AG09319 (cell line): ENCODE measurements at regions not wholly inside any gene's neighbourhood (a gene's known extent, or its start where the extent isn't known, plus 50 kb on each side); places are given as distances from the start of the nearest gene placed in this dataset.

Experiments used
- DNase-seq: peaks from one replicate; pipeline ENCODE4 v3.0.0-alpha.2; 2010; ENCODE audit warnings: low read depth; ENCODE audit errors: extremely low read depth
- CTCF ChIP-seq: IDR thresholded peaks from 2 replicates; pipeline ENCODE4 v1.5.1; 2011; ENCODE audit warnings: low read depth, mild to moderate bottlenecking, inconsistent platforms, low read length, moderate library complexity

DNA sequence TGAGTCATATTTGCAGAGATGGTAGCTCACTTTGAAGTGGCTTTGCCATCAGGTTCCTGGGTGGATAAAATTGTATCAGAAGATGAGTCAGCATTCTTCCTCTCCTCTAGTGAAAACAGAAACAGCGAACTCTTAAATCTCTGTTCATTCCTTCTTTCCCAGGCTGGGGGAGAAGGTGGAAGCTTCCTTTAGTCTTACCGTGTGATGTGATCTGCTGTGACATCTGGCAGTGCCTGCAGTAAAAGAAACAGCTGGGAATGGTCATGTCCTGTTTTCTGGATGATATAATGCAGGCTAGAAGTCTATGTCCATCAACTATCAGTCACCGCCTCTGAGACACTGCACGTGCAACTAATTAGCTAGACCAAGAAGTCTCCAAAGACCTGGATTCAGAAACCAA, 171.6 kb downstream of the VAPA start:
- peak; percentile 68 for DNase-seq
- no peak for TF ChIP-seq CTCF

- TF ChIP-seq CTCF: no peak
- no peak for DNase-seq
These were observed 172.1 kb downstream of the VAPA start for GRCh38 chr18:10085876-10086275.

DNA sequence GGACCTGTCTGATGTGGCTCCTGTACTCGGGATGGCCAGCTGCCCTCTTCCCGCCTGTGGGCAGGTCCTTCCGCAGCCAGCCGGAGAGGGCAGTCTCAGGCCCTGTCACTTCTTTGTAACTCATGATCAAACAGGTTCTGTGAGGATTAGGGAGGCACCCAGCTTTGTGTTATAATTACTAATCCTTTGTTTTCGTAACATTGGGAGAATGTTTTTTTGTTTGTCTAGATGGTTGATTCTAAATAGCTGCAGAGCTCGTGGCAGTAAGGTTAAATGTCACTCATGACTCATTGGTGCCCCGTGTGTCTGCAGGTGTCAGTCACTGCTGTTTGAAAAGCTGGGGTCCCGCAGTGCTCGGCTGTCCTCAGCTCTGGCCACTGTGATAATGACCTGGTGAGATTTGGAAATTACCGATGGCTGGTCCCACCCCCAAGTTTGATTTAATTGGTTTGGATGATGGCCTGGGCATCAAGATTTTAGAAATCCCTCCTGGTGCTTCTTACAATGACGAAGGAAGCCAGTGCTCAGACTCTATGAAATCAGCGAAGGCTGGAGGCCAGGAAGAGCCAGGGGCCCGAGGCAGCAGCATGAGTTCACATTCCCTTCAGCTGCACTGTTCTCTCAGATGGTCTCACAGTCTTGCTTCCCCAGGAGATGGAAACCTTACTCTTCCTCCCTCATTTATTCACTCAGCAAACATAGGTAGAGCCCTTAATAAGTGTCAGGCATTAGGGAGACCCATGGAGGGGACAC, 172.8 kb downstream of the VAPA start:
- TF ChIP-seq CTCF: no peak
- DNase-seq: no peak

GRCh38 chr18:10088734-10089133, 174.9 kb downstream of the VAPA start:
- DNase-seq: no peak
- TF ChIP-seq CTCF: no peak

GRCh38 chr18:10089881-10090280, 176.1 kb downstream of the VAPA start:
- no peak for DNase-seq
- TF ChIP-seq CTCF: no peak

- no peak for DNase-seq
- no peak for TF ChIP-seq CTCF
These were observed 176.9 kb downstream of the VAPA start for GRCh38 chr18:10090668-10091067.

DNA sequence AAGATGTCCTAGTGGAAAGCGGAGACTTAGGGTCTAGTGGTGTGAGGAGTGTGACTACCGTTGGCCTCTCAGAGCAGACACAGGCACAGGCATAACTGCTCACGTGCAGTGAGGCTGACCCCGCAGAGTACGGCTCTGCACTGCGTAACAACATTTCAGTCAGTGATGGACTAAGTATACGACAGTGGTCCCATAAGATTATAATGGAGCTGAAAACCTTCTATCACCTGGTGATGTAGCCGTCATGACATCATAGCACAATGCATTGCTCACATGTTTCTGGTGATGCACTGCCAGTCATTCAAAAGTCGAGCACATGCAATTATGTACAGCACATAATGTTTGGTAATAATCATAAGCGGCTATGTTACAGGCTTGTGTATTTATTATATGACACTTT, 179.6 kb downstream of the VAPA start:
- no peak for TF ChIP-seq CTCF
- DNase-seq: no peak
